ENCODE measurements at regions not wholly inside any gene's neighbourhood (a gene's known extent, or its start where the extent isn't known, plus 50 kb on each side); places are given as distances from the start of the nearest gene placed in this dataset.
A peak's percentile ranks its signal among the peaks of the same experiment; 100 is the strongest.

DNA sequence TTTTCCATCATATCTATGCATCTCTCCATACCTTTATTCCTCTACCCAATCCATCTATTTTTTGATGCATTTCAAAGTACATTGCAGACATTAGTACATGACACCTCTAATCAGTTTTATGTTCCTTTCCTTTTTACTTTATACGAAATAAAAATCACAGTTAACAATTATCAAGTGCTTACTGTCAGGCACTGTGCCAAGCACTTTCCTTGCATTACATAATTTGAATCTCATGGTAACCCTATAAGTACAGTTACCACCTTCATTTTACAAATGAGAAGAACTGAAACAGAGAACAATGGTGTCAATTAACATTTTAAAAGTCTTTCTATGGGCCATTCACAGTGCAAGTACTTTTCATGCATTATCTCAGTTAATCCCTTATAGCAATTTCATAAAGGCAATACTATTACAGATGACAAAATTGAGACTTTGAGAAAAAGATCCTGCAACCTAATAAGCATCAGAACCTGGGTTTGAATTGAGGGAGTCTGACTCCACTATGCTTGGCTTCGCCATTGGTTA is 544.4 kb upstream of the TNP1 start:
- H3K9me3 ChIP-seq (ENCODE audit: insufficient read depth, low read depth, low read length): no peaks in the 10 kb centered on the region
- no peak overlapping the region for H3K27ac Mint-ChIP-seq (ENCODE audit: unreplicated experiment)
- H4K20me1 ChIP-seq (ENCODE audit: insufficient read depth, low read length): no peaks in the 10 kb centered on the region
- H3K4me3 ChIP-seq (ENCODE audit: insufficient read depth, low read depth, low read length): no peak overlapping the region
- H3K4me3 Mint-ChIP-seq (ENCODE audit: unreplicated experiment): no peak overlapping the region
- no peak overlapping the region for H3K4me2 ChIP-seq (ENCODE audit: low read length)
- H3K9ac ChIP-seq (ENCODE audit: low read length): no peak overlapping the region
- H3K79me2 ChIP-seq (ENCODE audit: insufficient read depth, low read length): no peaks in the 10 kb centered on the region
- H3K27me3 ChIP-seq (ENCODE audit: insufficient read depth, low read length): no peaks in the 10 kb centered on the region
- no peaks in the 10 kb centered on the region for H3K27me3 Mint-ChIP-seq (ENCODE audit: low read depth, unreplicated experiment)
- DNase-seq (ENCODE audit: low read depth) (no peak), FAIRE-seq (no peak)
- peaks cover 6% of the 10 kb centered on the region for H3K4me1 ChIP-seq (ENCODE audit: insufficient read depth, low read length)
- no peaks in the 10 kb centered on the region for H3K9me3 Mint-ChIP-seq (ENCODE audit: unreplicated experiment)
- H3K27ac ChIP-seq (ENCODE audit: low read depth, low read length): no peak overlapping the region
- no peaks in the 10 kb centered on the region for H3K36me3 Mint-ChIP-seq (ENCODE audit: low read depth, unreplicated experiment)
- no peaks in the 10 kb centered on the region for H3K36me3 ChIP-seq (ENCODE audit: insufficient read depth, low read length)
- TF ChIP-seq EZH2 (IDR thresholded peaks at IDR 0.05; ENCODE audit: insufficient read depth, low read length): no peak
- H3K4me1 Mint-ChIP-seq (ENCODE audit: low read depth, unreplicated experiment): peaks cover 18% of the 10 kb centered on the region
- H2AFZ ChIP-seq (ENCODE audit: low read depth, low read length): no peak overlapping the region

DNA sequence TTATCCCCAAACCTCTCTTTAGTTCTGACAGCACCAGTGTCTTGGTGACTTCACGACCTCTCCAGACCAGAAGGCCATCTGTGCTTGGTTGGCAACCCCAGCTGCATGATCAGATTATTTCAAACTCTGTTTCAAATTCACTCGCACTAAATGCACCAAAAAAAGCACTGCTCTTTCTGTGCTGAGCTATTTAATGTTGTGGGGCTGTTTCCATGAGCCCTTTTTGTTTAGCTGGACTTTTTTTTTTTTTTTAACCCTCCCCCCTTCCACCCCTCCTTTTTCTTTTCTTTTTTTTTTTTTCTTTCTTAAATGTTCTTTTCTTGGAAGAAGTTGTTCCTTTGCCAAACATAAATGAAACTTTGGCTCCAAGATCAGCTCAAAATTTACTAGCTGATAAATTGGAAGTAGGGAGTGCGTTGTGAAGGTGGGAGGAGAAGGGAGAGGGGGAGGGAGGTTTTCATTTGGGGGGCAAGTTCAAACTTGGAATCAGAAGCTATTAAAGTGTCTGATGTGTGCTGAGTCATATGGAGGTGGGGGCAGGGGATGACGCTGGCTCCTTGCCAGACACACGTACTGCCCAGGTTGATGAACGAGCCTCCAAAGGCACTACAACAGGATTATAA is 543.0 kb upstream of the TNP1 start:
- DNase-seq (ENCODE audit: low read depth) (no peak), FAIRE-seq (no peak)
- H4K20me1 ChIP-seq (ENCODE audit: insufficient read depth, low read length): no peaks in the 10 kb centered on the region
- Mint-ChIP-seq H3K4me1 (ENCODE audit: low read depth, unreplicated experiment) (peaks cover 32% of the 10 kb centered on the region), H3K4me3 (ENCODE audit: unreplicated experiment) (no peak overlapping the region), H3K36me3 (ENCODE audit: low read depth, unreplicated experiment) (no peaks in the 10 kb centered on the region), H3K27ac (ENCODE audit: unreplicated experiment) (peak overlapping the region; percentile 92), H3K27me3 (ENCODE audit: low read depth, unreplicated experiment) (no peaks in the 10 kb centered on the region), H3K9me3 (ENCODE audit: unreplicated experiment) (no peaks in the 10 kb centered on the region)
- H3K79me2 ChIP-seq (ENCODE audit: insufficient read depth, low read length): no peaks in the 10 kb centered on the region
- H3K27me3 ChIP-seq (ENCODE audit: insufficient read depth, low read length): no peaks in the 10 kb centered on the region
- H3K9ac ChIP-seq (ENCODE audit: low read length): no peak overlapping the region
- H2AFZ ChIP-seq (ENCODE audit: low read depth, low read length): no peak overlapping the region
- H3K9me3 ChIP-seq (ENCODE audit: insufficient read depth, low read depth, low read length): no peaks in the 10 kb centered on the region
- no peak overlapping the region for H3K27ac ChIP-seq (ENCODE audit: low read depth, low read length)
- H3K4me3 ChIP-seq (ENCODE audit: insufficient read depth, low read depth, low read length): no peak overlapping the region
- H3K4me2 ChIP-seq (ENCODE audit: low read length): peak overlapping the region; percentile 10
- TF ChIP-seq, protein P1, sequence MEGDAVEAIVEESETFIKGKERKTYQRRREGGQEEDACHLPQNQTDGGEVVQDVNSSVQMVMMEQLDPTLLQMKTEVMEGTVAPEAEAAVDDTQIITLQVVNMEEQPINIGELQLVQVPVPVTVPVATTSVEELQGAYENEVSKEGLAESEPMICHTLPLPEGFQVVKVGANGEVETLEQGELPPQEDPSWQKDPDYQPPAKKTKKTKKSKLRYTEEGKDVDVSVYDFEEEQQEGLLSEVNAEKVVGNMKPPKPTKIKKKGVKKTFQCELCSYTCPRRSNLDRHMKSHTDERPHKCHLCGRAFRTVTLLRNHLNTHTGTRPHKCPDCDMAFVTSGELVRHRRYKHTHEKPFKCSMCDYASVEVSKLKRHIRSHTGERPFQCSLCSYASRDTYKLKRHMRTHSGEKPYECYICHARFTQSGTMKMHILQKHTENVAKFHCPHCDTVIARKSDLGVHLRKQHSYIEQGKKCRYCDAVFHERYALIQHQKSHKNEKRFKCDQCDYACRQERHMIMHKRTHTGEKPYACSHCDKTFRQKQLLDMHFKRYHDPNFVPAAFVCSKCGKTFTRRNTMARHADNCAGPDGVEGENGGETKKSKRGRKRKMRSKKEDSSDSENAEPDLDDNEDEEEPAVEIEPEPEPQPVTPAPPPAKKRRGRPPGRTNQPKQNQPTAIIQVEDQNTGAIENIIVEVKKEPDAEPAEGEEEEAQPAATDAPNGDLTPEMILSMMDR (IDR thresholded peaks at IDR 0.05; ENCODE audit: insufficient read depth, low read depth, low read length): no peak
- no peak for TF ChIP-seq EZH2 (IDR thresholded peaks at IDR 0.05; ENCODE audit: insufficient read depth, low read length)
- H3K4me1 ChIP-seq (ENCODE audit: insufficient read depth, low read length): peaks cover 17% of the 10 kb centered on the region
- H3K36me3 ChIP-seq (ENCODE audit: insufficient read depth, low read length): no peaks in the 10 kb centered on the region

DNA sequence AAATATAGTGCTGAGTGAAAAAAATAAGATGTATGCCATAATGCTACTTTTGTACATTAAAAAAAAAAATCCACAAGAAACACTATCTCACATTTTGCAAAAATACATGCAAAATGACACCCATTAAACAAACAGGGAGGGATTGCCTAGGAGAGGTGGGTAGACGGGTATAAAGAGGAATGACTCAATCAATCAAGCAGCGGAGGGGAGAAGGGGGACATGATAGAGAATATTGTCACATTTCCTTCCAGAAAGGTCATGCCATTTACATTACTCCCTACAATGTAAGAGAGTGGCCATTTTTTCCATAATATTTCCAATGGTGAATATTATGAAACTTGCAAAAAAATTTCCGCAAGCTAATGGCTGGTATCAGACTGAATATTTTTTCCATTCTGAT is 542.3 kb upstream of the TNP1 start:
- FAIRE-seq (no peak), DNase-seq (ENCODE audit: low read depth) (no peak)
- Mint-ChIP-seq H3K4me1 (ENCODE audit: low read depth, unreplicated experiment) (peaks cover 36% of the 10 kb centered on the region), H3K4me3 (ENCODE audit: unreplicated experiment) (no peak overlapping the region), H3K27ac (ENCODE audit: unreplicated experiment) (no peak overlapping the region), H3K9me3 (ENCODE audit: unreplicated experiment) (no peaks in the 10 kb centered on the region), H3K27me3 (ENCODE audit: low read depth, unreplicated experiment) (no peaks in the 10 kb centered on the region), H3K36me3 (ENCODE audit: low read depth, unreplicated experiment) (no peaks in the 10 kb centered on the region)
- H3K27ac ChIP-seq (ENCODE audit: low read depth, low read length): no peak overlapping the region
- no peak overlapping the region for H2AFZ ChIP-seq (ENCODE audit: low read depth, low read length)
- TF ChIP-seq EZH2 (IDR thresholded peaks at IDR 0.05; ENCODE audit: insufficient read depth, low read length): no peak
- TF ChIP-seq, protein P1 (IDR thresholded peaks at IDR 0.05; ENCODE audit: insufficient read depth, low read depth, low read length): no peak
- H3K4me3 ChIP-seq (ENCODE audit: insufficient read depth, low read depth, low read length): no peak overlapping the region
- H4K20me1 ChIP-seq (ENCODE audit: insufficient read depth, low read length): no peaks in the 10 kb centered on the region
- H3K79me2 ChIP-seq (ENCODE audit: insufficient read depth, low read length): no peaks in the 10 kb centered on the region
- H3K27me3 ChIP-seq (ENCODE audit: insufficient read depth, low read length): no peaks in the 10 kb centered on the region
- no peaks in the 10 kb centered on the region for H3K9me3 ChIP-seq (ENCODE audit: insufficient read depth, low read depth, low read length)
- H3K4me1 ChIP-seq (ENCODE audit: insufficient read depth, low read length): peaks cover 17% of the 10 kb centered on the region
- no peak overlapping the region for H3K9ac ChIP-seq (ENCODE audit: low read length)
- H3K4me2 ChIP-seq (ENCODE audit: low read length): no peak overlapping the region
- H3K36me3 ChIP-seq (ENCODE audit: insufficient read depth, low read length): no peaks in the 10 kb centered on the region
